IgD-negative memory B cell (primary cell): ENCODE measurements at regions not wholly inside any gene's neighbourhood (a gene's known extent, or its start where the extent isn't known, plus 50 kb on each side); places are given as distances from the start of the nearest gene placed in this dataset.
"Not testable (repeated sequence)": the region's sequence is repeated elsewhere in the genome, so short reads cannot be mapped to it uniquely, and the experiment has no call there.

Source experiments
- H3K27ac Mint-ChIP-seq, 3 donors: one replicate each; pipeline ENCODE4 v1.8.0; 2020 to 2022; ENCODE audit warnings: mild to moderate bottlenecking in 3 of 3, mixed read lengths in 3 of 3, moderate library complexity in 1 of 3
- H3K27me3 Mint-ChIP-seq: one replicate; pipeline ENCODE4 v1.8.0; 2021; ENCODE audit warnings: mixed read lengths
- H3K36me3 Mint-ChIP-seq: one replicate; pipeline ENCODE4 v1.8.0; 2020; ENCODE audit warnings: mild to moderate bottlenecking, mixed read lengths
- H3K4me1 Mint-ChIP-seq, 3 donors: one replicate each; pipeline ENCODE4 v1.8.0; 2020 to 2022; ENCODE audit warnings: mixed read lengths in 3 of 3, mild to moderate bottlenecking in 1 of 3
- H3K4me3 Mint-ChIP-seq, 4 donors: one replicate each; pipeline ENCODE4 v1.8.0; 2020 to 2022; ENCODE audit warnings: mild to moderate bottlenecking in 4 of 4, mixed read lengths in 4 of 4, moderate library complexity in 3 of 4
- H3K9me3 Mint-ChIP-seq, 3 donors: one replicate each; pipeline ENCODE4 v1.8.0; 2020 to 2021; ENCODE audit warnings: mixed read lengths in 3 of 3, mild to moderate bottlenecking in 1 of 3

DNA sequence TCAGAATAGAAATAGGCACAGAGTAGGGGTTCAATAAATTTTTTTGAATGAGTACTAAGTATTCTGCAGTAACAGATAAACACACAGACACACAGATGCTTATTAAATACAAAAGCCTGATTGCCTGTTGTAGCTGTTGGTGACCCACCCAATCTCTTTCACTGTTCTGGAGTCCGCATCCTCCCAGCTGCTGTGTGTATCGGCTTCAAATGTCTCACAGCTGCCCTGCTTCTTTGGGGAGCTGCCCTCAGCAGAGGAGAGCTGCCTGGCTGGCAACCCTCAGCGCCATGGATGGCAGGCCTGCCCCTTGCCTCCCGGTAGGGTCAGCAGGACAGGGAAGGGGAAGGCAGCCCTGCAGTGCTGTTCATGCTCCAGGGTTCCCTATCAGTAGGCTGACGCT is 50.5 kb upstream of the PRNP start:
- no peaks in the 10 kb centered on the region for H3K36me3 Mint-ChIP-seq
- H3K27me3 Mint-ChIP-seq, result peaks cover 9% of the 10 kb centered on the region
- H3K4me1 Mint-ChIP-seq, result no peaks in the 10 kb centered on the region
- H3K27ac Mint-ChIP-seq, result no peak overlapping the region
- H3K4me3 Mint-ChIP-seq, result no peak overlapping the region
- no peaks in the 10 kb centered on the region for H3K9me3 Mint-ChIP-seq

GRCh38 chr20:4635342-4635741 is 50.9 kb upstream of the PRNP start:
- Mint-ChIP-seq H3K9me3 (no peaks in the 10 kb centered on the region), H3K4me3 (no peak overlapping the region), H3K4me1 (peaks cover 0 to under 1% (median 0%) of the 10 kb centered on the region in 3 donors), H3K27ac (no peak overlapping the region), H3K36me3 (no peaks in the 10 kb centered on the region), H3K27me3 (peaks cover 9% of the 10 kb centered on the region)

DNA sequence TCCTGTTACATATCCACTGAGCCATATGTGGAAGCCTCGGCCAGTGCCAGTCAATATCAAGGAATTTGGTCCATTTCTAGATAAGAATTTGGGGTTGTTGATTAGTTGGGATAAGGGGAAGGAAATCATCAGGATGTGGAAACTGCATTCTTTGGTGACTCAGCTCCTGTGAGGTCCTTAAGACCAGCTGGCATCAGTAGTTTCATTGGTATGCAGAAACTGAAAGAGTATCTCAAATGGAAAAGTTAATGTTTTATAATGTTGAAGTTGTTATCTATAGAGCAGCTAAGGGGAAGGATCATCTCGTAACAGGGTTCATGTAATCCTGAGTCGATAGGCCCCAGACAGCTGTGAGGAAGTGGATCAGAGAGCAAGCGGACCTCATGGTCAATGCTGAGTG is 52.5 kb upstream of the PRNP start:
- Mint-ChIP-seq H3K4me3 (no peak overlapping the region), H3K4me1 (peaks cover 3 to 9% (median 8%) of the 10 kb centered on the region in 3 donors), H3K27me3 (peaks cover 9% of the 10 kb centered on the region), H3K36me3 (no peaks in the 10 kb centered on the region), H3K27ac (no peak overlapping the region), H3K9me3 (peaks cover 0 to 5% (median 1%) of the 10 kb centered on the region in 3 donors)

GRCh38 chr20:4633379-4633778 is 52.9 kb upstream of the PRNP start:
- no peaks in the 10 kb centered on the region for H3K36me3 Mint-ChIP-seq
- H3K27me3 Mint-ChIP-seq, result peaks cover 9% of the 10 kb centered on the region

GRCh38 chr20:4632876-4633275 is 53.4 kb upstream of the PRNP start:
- H3K4me3 Mint-ChIP-seq, result no peak overlapping the region
- peaks cover 4 to 9% (median 8%) of the 10 kb centered on the region in 3 donors for H3K4me1 Mint-ChIP-seq
- H3K27ac Mint-ChIP-seq, result no peak overlapping the region
- H3K9me3 Mint-ChIP-seq, result peaks cover 0 to 5% (median 1%) of the 10 kb centered on the region in 3 donors
- no peaks in the 10 kb centered on the region for H3K36me3 Mint-ChIP-seq
- H3K27me3 Mint-ChIP-seq, result peaks cover 9% of the 10 kb centered on the region

More at GRCh38 chr20:4633379-4633778, 52.9 kb upstream of the PRNP start:
- peaks cover 0 to 5% (median 1%) of the 10 kb centered on the region in 3 donors for H3K9me3 Mint-ChIP-seq
- no peak overlapping the region for H3K4me3 Mint-ChIP-seq
- H3K27ac Mint-ChIP-seq, result no peak overlapping the region
- H3K4me1 Mint-ChIP-seq, result peaks cover 4 to 9% (median 8%) of the 10 kb centered on the region in 3 donors

DNA sequence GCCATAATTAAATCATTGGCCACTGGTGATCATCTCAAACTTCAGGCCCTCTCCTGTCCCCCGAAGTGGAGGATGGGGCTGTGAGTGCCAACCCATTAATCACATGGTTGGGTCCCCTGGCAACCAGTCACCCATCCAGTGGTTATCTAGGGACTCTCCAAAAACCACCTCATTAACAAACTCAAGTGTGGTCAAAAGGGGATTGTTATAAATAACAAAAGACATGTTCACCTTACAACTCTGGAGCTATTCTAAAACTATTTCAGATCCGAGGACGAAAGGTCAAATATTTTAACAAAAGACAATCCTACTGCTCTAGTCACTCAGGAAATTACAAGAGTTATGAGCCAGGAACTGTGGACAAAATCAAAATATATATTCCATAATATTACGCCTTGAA is 60.0 kb upstream of the PRNP start:
- peaks cover 4 to 9% (median 8%) of the 10 kb centered on the region in 3 donors for H3K4me1 Mint-ChIP-seq
- H3K36me3 Mint-ChIP-seq, result peaks cover 1% of the 10 kb centered on the region
- H3K27me3 Mint-ChIP-seq, result peaks cover 8% of the 10 kb centered on the region
- peaks cover 1 to 10% (median 5%) of the 10 kb centered on the region in 3 donors for H3K9me3 Mint-ChIP-seq
- H3K4me3 Mint-ChIP-seq, result no peak overlapping the region
- H3K27ac Mint-ChIP-seq, result no peak overlapping the region

GRCh38 chr20:4625687-4626086 is 60.6 kb upstream of the PRNP start:
- peaks cover 4 to 9% (median 8%) of the 10 kb centered on the region in 3 donors for H3K4me1 Mint-ChIP-seq
- H3K9me3 Mint-ChIP-seq, result peaks cover 1 to 10% (median 5%) of the 10 kb centered on the region in 3 donors

DNA sequence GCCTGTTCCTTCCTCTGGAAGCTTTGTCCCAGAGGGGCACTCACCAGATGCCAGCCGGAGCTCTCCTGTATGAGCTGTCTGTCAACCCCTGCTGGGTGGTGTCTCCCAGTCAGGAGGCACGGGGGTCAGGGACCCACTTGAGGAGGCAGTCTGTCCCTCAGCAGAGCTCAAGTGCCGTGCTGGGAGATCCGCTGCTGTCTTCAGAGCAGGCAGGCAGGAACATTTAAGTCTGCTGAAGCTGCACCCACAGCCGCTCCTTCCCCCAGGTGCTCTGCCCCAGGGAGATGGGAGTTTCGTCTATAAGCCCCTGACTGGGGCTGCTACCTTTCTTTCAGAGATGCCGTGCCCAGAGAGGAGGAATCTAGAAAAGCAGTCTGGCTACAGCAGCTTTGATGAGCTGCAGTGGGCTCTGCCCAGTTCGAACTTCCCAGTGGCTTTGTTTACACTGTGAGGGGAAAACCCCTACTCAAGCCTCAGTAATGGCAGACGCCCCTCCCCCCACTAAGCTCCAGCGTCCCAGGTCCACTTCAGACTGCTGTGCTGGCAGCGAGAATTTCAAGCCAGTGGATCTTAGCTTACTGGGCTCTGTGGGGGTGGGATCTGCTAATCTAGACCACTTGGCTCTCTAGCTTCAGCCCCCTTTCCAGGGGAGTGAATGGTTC is 61.5 kb upstream of the PRNP start:
- not testable (repeated sequence) for H3K4me1 Mint-ChIP-seq, H3K4me3 Mint-ChIP-seq, H3K36me3 Mint-ChIP-seq, H3K27me3 Mint-ChIP-seq, H3K9me3 Mint-ChIP-seq, H3K27ac Mint-ChIP-seq

More at GRCh38 chr20:4625687-4626086, 60.6 kb upstream of the PRNP start:
- Mint-ChIP-seq H3K4me3 (no peak overlapping the region), H3K27me3 (peaks cover 6% of the 10 kb centered on the region), H3K36me3 (peaks cover 1% of the 10 kb centered on the region), H3K27ac (no peak overlapping the region)

GRCh38 chr20:4619144-4619543 is 67.1 kb upstream of the PRNP start:
- not testable (repeated sequence) for H3K27me3 Mint-ChIP-seq, H3K36me3 Mint-ChIP-seq, H3K4me1 Mint-ChIP-seq, H3K4me3 Mint-ChIP-seq, H3K27ac Mint-ChIP-seq
- H3K9me3 Mint-ChIP-seq, result peaks cover 2 to 27% (median 11%) of the 10 kb centered on the region in 3 donors

GRCh38 chr20:4617484-4617883 is 68.8 kb upstream of the PRNP start:
- Mint-ChIP-seq H3K36me3 (no peaks in the 10 kb centered on the region), H3K27ac (no peak overlapping the region), H3K27me3 (peaks cover 2% of the 10 kb centered on the region), H3K4me3 (no peak overlapping the region), H3K9me3 (peaks cover 2 to 27% (median 11%) of the 10 kb centered on the region in 3 donors), H3K4me1 (peaks cover 11 to 15% (median 13%) of the 10 kb centered on the region in 3 donors)

- Mint-ChIP-seq H3K4me3 (no peak overlapping the region), H3K4me1 (peaks cover 12 to 16% (median 15%) of the 10 kb centered on the region in 3 donors), H3K27ac (no peak overlapping the region), H3K36me3 (no peaks in the 10 kb centered on the region), H3K27me3 (no peaks in the 10 kb centered on the region), H3K9me3 (peaks cover 2 to 23% (median 8%) of the 10 kb centered on the region in 3 donors)
These were observed 69.2 kb upstream of the PRNP start for GRCh38 chr20:4617019-4617418.

DNA sequence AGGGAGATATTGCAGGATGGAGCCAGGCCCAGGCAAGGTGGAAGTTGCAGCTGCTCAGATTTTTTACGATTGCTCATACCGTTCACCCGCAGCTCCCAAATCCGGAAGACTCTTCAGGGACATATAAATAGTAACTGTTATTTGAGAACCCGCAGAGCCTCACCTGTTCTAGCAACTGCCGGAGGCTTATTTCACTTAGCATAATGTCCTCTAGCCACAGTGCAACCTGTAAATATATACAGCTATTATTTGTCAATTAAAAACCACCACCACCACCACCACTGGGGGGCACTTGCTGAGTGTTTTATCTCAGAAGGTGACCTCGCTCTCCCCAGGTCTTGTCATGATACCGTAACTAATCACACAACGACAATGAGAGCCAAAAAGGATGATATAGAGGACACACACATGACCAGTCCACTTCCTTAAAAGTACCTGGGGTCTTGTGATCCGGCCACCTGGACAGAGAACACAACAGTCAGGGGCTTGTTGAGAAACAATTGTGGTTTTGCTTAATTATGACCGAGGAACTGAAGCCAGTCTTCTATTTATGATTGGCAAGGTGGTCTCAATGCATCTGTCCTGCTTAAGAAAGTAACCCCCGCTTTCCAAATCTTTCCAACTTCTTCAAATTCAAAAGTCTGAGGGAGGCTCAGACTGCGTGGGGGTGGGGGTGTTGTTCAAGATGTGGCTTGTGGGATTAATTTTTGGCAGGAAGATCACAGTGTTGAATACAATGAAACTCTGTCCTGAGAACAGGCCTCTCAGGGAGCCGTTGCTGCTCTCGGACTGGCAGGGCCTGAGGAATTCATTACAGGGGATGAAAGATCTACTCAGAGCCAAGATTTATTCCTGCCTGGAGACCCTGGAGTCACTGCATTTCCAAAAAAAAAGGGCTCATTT is 72.3 kb upstream of the PRNP start:
- Mint-ChIP-seq H3K4me1 (peaks cover 12 to 16% (median 15%) of the 10 kb centered on the region in 3 donors), H3K9me3 (peaks cover 2 to 22% (median 7%) of the 10 kb centered on the region in 3 donors), H3K36me3 (no peaks in the 10 kb centered on the region), H3K4me3 (peak overlapping the region in 2 of 4 donors; percentile 72 to 75), H3K27ac (peak overlapping the region in 2 of 3 donors; percentile 0 to 93), H3K27me3 (no peaks in the 10 kb centered on the region)

DNA sequence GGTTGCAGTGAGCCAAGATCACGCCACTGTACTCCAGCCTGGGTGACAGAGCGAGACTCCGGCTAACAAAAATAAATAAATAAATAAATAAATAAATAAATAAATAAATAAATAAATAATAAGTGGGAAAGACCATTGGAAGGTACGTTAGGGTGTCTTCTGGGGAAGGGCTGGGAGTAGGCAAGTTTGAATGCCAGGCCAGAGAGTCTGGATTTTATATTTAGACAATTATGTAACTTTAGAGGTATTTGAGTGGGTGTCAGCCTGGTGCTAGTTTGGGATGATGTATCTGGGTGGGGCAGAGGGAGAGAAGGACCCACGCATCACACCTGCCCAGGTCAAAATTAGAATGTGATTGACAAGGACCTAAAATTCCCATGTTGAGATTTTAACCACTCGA is 73.1 kb upstream of the PRNP start:
- Mint-ChIP-seq H3K36me3 (no peaks in the 10 kb centered on the region), H3K4me1 (peaks cover 12 to 17% (median 16%) of the 10 kb centered on the region in 3 donors), H3K9me3 (peaks cover 2 to 22% (median 7%) of the 10 kb centered on the region in 3 donors), H3K4me3 (peak overlapping the region in 2 of 4 donors; percentile 22 to 57), H3K27me3 (no peaks in the 10 kb centered on the region), H3K27ac (peak overlapping the region in 1 of 3 donors; percentile 0)

GRCh38 chr20:4610871-4611270 is 75.4 kb upstream of the PRNP start:
- peaks cover 16 to 24% (median 22%) of the 10 kb centered on the region in 3 donors for H3K4me1 Mint-ChIP-seq

GRCh38 chr20:4609511-4609910 is 76.7 kb upstream of the PRNP start:
- no peaks in the 10 kb centered on the region for H3K36me3 Mint-ChIP-seq
- no peak overlapping the region for H3K4me3 Mint-ChIP-seq
- no peaks in the 10 kb centered on the region for H3K9me3 Mint-ChIP-seq
- peaks cover 16 to 24% (median 22%) of the 10 kb centered on the region in 3 donors for H3K4me1 Mint-ChIP-seq
- H3K27me3 Mint-ChIP-seq, result peaks cover 2% of the 10 kb centered on the region
- H3K27ac Mint-ChIP-seq, result peak overlapping the region in 1 of 3 donors; percentile 47

More at GRCh38 chr20:4610871-4611270, 75.4 kb upstream of the PRNP start:
- no peak overlapping the region for H3K4me3 Mint-ChIP-seq
- no peaks in the 10 kb centered on the region for H3K36me3 Mint-ChIP-seq
- H3K27ac Mint-ChIP-seq, result no peak overlapping the region
- peaks cover 2% of the 10 kb centered on the region for H3K27me3 Mint-ChIP-seq
- peaks cover 0 to 6% (median 2%) of the 10 kb centered on the region in 3 donors for H3K9me3 Mint-ChIP-seq
